Activated CD8-positive, alpha-beta T cell treated with anti-CD3 and anti-CD28 coated beads for 36 hours (primary cell): ENCODE measurements at regions not wholly inside any gene's neighbourhood (a gene's known extent, or its start where the extent isn't known, plus 50 kb on each side); places are given as distances from the start of the nearest gene placed in this dataset.

ENCODE experiments used
- ATAC-seq: fragments of 200-7000 bp; cut with Tn5 transposase; one replicate; pipeline ENCODE4 v1.10.0; 2021; ENCODE audit warnings: mild to moderate bottlenecking, moderate library complexity
- CTCF ChIA-PET: fragments of 350-600 bp; sonication (Branson Sonifier 250); formaldehyde crosslinking; loops from one replicate; lab custom pipeline; 2021; ENCODE audit warnings: antibody characterized with exemption; lab: Charles Lee
- POLR2A ChIA-PET: fragments of 350-600 bp; sonication (Branson Sonifier 250); formaldehyde crosslinking; loops from one replicate; lab custom pipeline; 2021; ENCODE audit warnings: antibody characterized with exemption; lab: Charles Lee
- DNase-seq: peaks from one replicate; pipeline ENCODE4 v3.0.0-alpha.2; 2020
- H3K27ac Mint-ChIP-seq: one replicate; pipeline ENCODE4 v1.8.0; 2021; ENCODE audit warnings: mild to moderate bottlenecking, mixed read lengths
- H3K27me3 Mint-ChIP-seq: one replicate; pipeline ENCODE4 v1.8.0; 2021; ENCODE audit warnings: mixed read lengths
- H3K36me3 Mint-ChIP-seq: one replicate; pipeline ENCODE4 v1.8.0; 2021; ENCODE audit warnings: low read depth, mixed read lengths
- H3K4me1 Mint-ChIP-seq: one replicate; pipeline ENCODE4 v1.8.0; 2021; ENCODE audit warnings: low read depth, mixed read lengths
- H3K4me3 Mint-ChIP-seq: one replicate; pipeline ENCODE4 v1.8.0; 2021; ENCODE audit warnings: mild to moderate bottlenecking, moderate library complexity, mixed read lengths
- H3K9me3 Mint-ChIP-seq: one replicate; pipeline ENCODE4 v1.8.0; 2021; ENCODE audit warnings: mixed read lengths
- CTCF ChIP-seq: fragments of 200-600 bp; IDR thresholded peaks from one replicate; pipeline ENCODE4 v1.8.0; 2022; ENCODE audit warnings: antibody characterized with exemption, mild to moderate bottlenecking
- intact Hi-C: fragments of 100-400 bp; cut with micrococcal nuclease; formaldehyde crosslinking; loops from one replicate; pipeline ENCODE4 v1.10.0; 2022

DNA sequence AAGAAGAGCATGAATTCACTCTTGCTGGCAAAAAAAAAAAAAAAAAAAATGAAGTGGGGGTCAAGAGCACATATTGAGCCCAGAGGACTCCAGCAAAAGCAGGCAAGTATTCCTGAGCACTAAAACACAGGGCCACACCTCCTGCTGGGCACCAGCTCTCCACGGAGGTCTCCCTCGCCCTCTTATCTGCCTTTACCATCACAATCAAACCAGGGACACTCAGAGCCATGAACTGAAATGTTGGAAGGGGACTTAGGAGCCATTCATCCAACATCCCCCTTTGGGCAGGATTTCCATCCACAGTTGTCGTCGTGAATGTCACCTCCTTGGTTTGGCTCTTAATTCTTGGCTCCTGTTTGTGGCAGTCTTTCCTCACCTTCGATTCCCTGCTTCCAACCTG is 89.8 kb upstream of the GNAO1 start:
- intact Hi-C loops = no loop called here
- no peaks in the 10 kb centered on the region for H3K4me1 Mint-ChIP-seq
- no peak for DNase-seq
- H3K36me3 Mint-ChIP-seq = no peaks in the 10 kb centered on the region
- POLR2A ChIA-PET = no interaction called here
- no peak for TF ChIP-seq CTCF
- CTCF ChIA-PET = no interaction called here
- ATAC-seq = no peak
- H3K27me3 Mint-ChIP-seq = peaks cover 5% of the 10 kb centered on the region
- no peak overlapping the region for H3K4me3 Mint-ChIP-seq
- H3K9me3 Mint-ChIP-seq = no peaks in the 10 kb centered on the region
- H3K27ac Mint-ChIP-seq = no peak overlapping the region

GRCh38 chr16:56097306-56097705 is 94.0 kb upstream of the GNAO1 start:
- H3K4me3 Mint-ChIP-seq = no peak overlapping the region
- ChIA-PET CTCF (no interaction called here), POLR2A (no interaction called here)
- intact Hi-C loops = no loop called here
- no peaks in the 10 kb centered on the region for H3K9me3 Mint-ChIP-seq
- H3K4me1 Mint-ChIP-seq = no peaks in the 10 kb centered on the region
- ATAC-seq = no peak
- no peak for DNase-seq
- H3K27ac Mint-ChIP-seq = no peak overlapping the region
- H3K36me3 Mint-ChIP-seq = no peaks in the 10 kb centered on the region
- peaks cover 5% of the 10 kb centered on the region for H3K27me3 Mint-ChIP-seq
- TF ChIP-seq CTCF = no peak

GRCh38 chr16:56094231-56094630 is 97.1 kb upstream of the GNAO1 start:
- Mint-ChIP-seq H3K27me3 (peaks cover 5% of the 10 kb centered on the region), H3K9me3 (no peaks in the 10 kb centered on the region), H3K27ac (no peak overlapping the region), H3K4me3 (no peak overlapping the region), H3K36me3 (no peaks in the 10 kb centered on the region), H3K4me1 (no peaks in the 10 kb centered on the region)
- ChIA-PET CTCF (interaction anchor here (1.0 kb wide), 1 partner anchor 225 kb away, joined by 3 read pairs; no protein-coding TSS in a partner anchor), POLR2A (no interaction called here)
- DNase-seq (no peak), ATAC-seq (no peak)
- intact Hi-C loops = no loop called here
- no peak for TF ChIP-seq CTCF

DNA sequence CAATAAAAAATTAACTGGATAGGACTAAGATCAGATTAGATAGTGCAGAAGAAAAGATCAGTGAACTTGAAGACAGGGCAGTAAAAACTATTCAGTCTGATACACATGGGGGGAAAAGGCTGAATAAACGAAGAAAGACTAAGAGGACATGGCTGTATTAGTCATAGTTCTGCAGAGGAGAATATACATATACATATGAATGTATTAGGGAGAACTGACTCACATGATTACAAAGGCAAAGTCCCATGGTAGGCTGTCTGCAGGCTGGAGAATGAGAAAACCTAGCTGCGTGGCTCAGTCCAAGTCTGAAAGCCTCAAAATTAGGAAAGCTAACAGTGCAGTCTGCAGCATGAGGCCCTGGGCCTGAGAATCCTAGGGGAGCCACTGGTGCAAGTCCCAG is 98.2 kb upstream of the GNAO1 start:
- H3K36me3 Mint-ChIP-seq = no peaks in the 10 kb centered on the region
- no peak overlapping the region for H3K4me3 Mint-ChIP-seq
- H3K27ac Mint-ChIP-seq = no peak overlapping the region
- TF ChIP-seq CTCF = no peak
- ATAC-seq = no peak
- H3K27me3 Mint-ChIP-seq = peaks cover 2% of the 10 kb centered on the region
- intact Hi-C loops = no loop called here
- CTCF ChIA-PET = interaction anchor here (1.3 to 1.9 kb wide), 2 partner anchors 110 to 226 kb away, joined by 4 to 6 read pairs; no protein-coding TSS in a partner anchor
- H3K4me1 Mint-ChIP-seq = no peaks in the 10 kb centered on the region
- H3K9me3 Mint-ChIP-seq = no peaks in the 10 kb centered on the region
- POLR2A ChIA-PET = no interaction called here
- no peak for DNase-seq

GRCh38 chr16:56090076-56090475 is 101.2 kb upstream of the GNAO1 start:
- no peak for ATAC-seq
- H3K27ac Mint-ChIP-seq = no peak overlapping the region
- intact Hi-C loops = no loop called here
- no peak for DNase-seq
- H3K36me3 Mint-ChIP-seq = no peaks in the 10 kb centered on the region
- peaks cover 9% of the 10 kb centered on the region for H3K27me3 Mint-ChIP-seq
- no peaks in the 10 kb centered on the region for H3K4me1 Mint-ChIP-seq
- POLR2A ChIA-PET = no interaction called here
- CTCF ChIA-PET = no interaction called here
- H3K9me3 Mint-ChIP-seq = no peaks in the 10 kb centered on the region
- no peak for TF ChIP-seq CTCF
- H3K4me3 Mint-ChIP-seq = no peak overlapping the region
